Vagina (tissue), 2 donors: ENCODE measurements at regions not wholly inside any gene's neighbourhood (a gene's known extent, or its start where the extent isn't known, plus 50 kb on each side); places are given as distances from the start of the nearest gene placed in this dataset.

ENCODE experiments used
- POLR2A ChIP-seq, 2 donors: fragments of 450-650 bp; IDR thresholded peaks; one replicate each; pipeline ENCODE4 v1.6.1; 2017; ENCODE audit warnings: antibody characterized with exemption in 2 of 2, mild to moderate bottlenecking in 2 of 2, moderate library complexity in 2 of 2
- POLR2AphosphoS5 ChIP-seq, 2 donors: sonication (generic); formaldehyde crosslinking; IDR thresholded peaks; one replicate each; pipeline ENCODE4 v1.9.0; 2017; ENCODE audit warnings: antibody characterized with exemption in 2 of 2, mild to moderate bottlenecking in 2 of 2, low read depth in 1 of 2; ENCODE audit not compliant: insufficient read depth in 1 of 2
- TF ChIP-seq, protein P1 (sequence below), 3 experiments: fragments of 450-650 bp in 2 of 3; fragments of 200-600 bp in 1 of 3; sonication (generic) in 1 of 3; IDR thresholded peaks; one replicate each; pipeline ENCODE4 v1.5.1; 2017 to 2019; ENCODE audit warnings: antibody characterized with exemption in 3 of 3, mild to moderate bottlenecking in 2 of 3, moderate library complexity in 2 of 3

GRCh38 chr11:92554688-92555087 lies 330.1 kb downstream of the FAT3 start:
- TF ChIP-seq, protein P1, sequence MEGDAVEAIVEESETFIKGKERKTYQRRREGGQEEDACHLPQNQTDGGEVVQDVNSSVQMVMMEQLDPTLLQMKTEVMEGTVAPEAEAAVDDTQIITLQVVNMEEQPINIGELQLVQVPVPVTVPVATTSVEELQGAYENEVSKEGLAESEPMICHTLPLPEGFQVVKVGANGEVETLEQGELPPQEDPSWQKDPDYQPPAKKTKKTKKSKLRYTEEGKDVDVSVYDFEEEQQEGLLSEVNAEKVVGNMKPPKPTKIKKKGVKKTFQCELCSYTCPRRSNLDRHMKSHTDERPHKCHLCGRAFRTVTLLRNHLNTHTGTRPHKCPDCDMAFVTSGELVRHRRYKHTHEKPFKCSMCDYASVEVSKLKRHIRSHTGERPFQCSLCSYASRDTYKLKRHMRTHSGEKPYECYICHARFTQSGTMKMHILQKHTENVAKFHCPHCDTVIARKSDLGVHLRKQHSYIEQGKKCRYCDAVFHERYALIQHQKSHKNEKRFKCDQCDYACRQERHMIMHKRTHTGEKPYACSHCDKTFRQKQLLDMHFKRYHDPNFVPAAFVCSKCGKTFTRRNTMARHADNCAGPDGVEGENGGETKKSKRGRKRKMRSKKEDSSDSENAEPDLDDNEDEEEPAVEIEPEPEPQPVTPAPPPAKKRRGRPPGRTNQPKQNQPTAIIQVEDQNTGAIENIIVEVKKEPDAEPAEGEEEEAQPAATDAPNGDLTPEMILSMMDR (IDR thresholded peaks at IDR 0.05) = no peak
- TF ChIP-seq POLR2AphosphoS5 (IDR thresholded peaks at IDR 0.05; ENCODE audit: insufficient read depth in 1 of 2, low read depth in 1 of 2) (no peak), POLR2A (IDR thresholded peaks at IDR 0.05) (no peak)
